ENCODE measurements at regions not wholly inside any gene's neighbourhood (a gene's known extent, or its start where the extent isn't known, plus 50 kb on each side); places are given as distances from the start of the nearest gene placed in this dataset.

- ChIA-PET SMC1A (ENCODE audit: uncharacterized antibody, unreplicated experiment) (no interaction called here), POLR2A (no interaction called here), RAD21 (ENCODE audit: unreplicated experiment) (no interaction called here), CTCF (no interaction called here)
- ATAC-seq (no peak), DNase-seq (ENCODE audit: low read depth, low spot score) (no peak), FAIRE-seq (no peak)
- H3K27ac ChIP-seq (ENCODE audit: control insufficient read depth, insufficient read depth) = no peak overlapping the region
- no peak overlapping the region for H3K4me2 ChIP-seq (ENCODE audit: control insufficient read depth, insufficient read depth)
- no peak overlapping the region for H3K9ac ChIP-seq (ENCODE audit: control insufficient read depth, insufficient read depth, low read length)
- BruUV-seq (replicated peaks) = no TSS peak
- no peaks in the 10 kb centered on the region for H3K36me3 ChIP-seq (ENCODE audit: control insufficient read depth in 2 of 2, insufficient read depth in 2 of 2, low read length in 1 of 2)
- no peaks in the 10 kb centered on the region for H3K4me1 ChIP-seq (ENCODE audit: control insufficient read depth, insufficient read depth, low read length)
- no peak for TF ChIP-seq SUZ12 (IDR thresholded peaks at IDR 0.05; ENCODE audit: unreplicated experiment)
- no peak overlapping the region for H2AFZ ChIP-seq (ENCODE audit: control insufficient read depth, low read depth, low read length)
- in situ Hi-C loops (cut with MboI) = no loop called here
- no peak overlapping the region for H3K4me3 ChIP-seq
- intact Hi-C loops (cut with micrococcal nuclease; ENCODE audit: unreplicated experiment) = no loop called here
- H3K79me2 ChIP-seq (ENCODE audit: control insufficient read depth, insufficient read depth, low read length) = no peaks in the 10 kb centered on the region
- H4K20me1 ChIP-seq (ENCODE audit: control insufficient read depth, insufficient read depth) = no peaks in the 10 kb centered on the region
- H3K9me3 ChIP-seq (replicated peaks; ENCODE audit: control insufficient read depth, insufficient read depth, low read length) = no peaks in the 10 kb centered on the region
- 22% methylated on average over 3 of the region's 3 CpGs for WGBS (ENCODE audit: insufficient coverage, insufficient replicate concordance, low lambda C conversion rate, missing lambda C conversion rate)
- H3K27me3 ChIP-seq (replicated peaks in 1 of 2; ENCODE audit: control insufficient read depth in 2 of 2, insufficient read depth in 2 of 2, low read length in 1 of 2) = no peaks in the 10 kb centered on the region
Observed at GRCh38 chr15:47376190-47376589, 341.1 kb upstream of the SEMA6D start.

GRCh38 chr15:47377465-47377864 is 339.8 kb upstream of the SEMA6D start:
- Histone ChIP-seq H3K9me3 (replicated peaks; ENCODE audit: control insufficient read depth, insufficient read depth, low read length) (no peaks in the 10 kb centered on the region), H3K9ac (ENCODE audit: control insufficient read depth, insufficient read depth, low read length) (no peak overlapping the region), H3K36me3 (ENCODE audit: control insufficient read depth in 2 of 2, insufficient read depth in 2 of 2, low read length in 1 of 2) (no peaks in the 10 kb centered on the region), H3K27me3 (replicated peaks in 1 of 2; ENCODE audit: control insufficient read depth in 2 of 2, insufficient read depth in 2 of 2, low read length in 1 of 2) (no peaks in the 10 kb centered on the region), H3K4me1 (ENCODE audit: control insufficient read depth, insufficient read depth, low read length) (no peaks in the 10 kb centered on the region), H3K4me2 (ENCODE audit: control insufficient read depth, insufficient read depth) (no peak overlapping the region), H4K20me1 (ENCODE audit: control insufficient read depth, insufficient read depth) (no peaks in the 10 kb centered on the region), H3K4me3 (no peak overlapping the region), H2AFZ (ENCODE audit: control insufficient read depth, low read depth, low read length) (no peak overlapping the region), H3K79me2 (ENCODE audit: control insufficient read depth, insufficient read depth, low read length) (no peaks in the 10 kb centered on the region), H3K27ac (ENCODE audit: control insufficient read depth, insufficient read depth) (no peak overlapping the region)
- WGBS (ENCODE audit: insufficient coverage, insufficient replicate concordance, low lambda C conversion rate, missing lambda C conversion rate) = 13% methylated on average over 2 of the region's 2 CpGs
- no peak for ATAC-seq
- no peak for FAIRE-seq
- ChIA-PET CTCF (no interaction called here), SMC1A (ENCODE audit: uncharacterized antibody, unreplicated experiment) (no interaction called here), RAD21 (ENCODE audit: unreplicated experiment) (no interaction called here), POLR2A (no interaction called here)
- intact Hi-C loops (cut with micrococcal nuclease; ENCODE audit: unreplicated experiment) = no loop called here
- DNase-seq (ENCODE audit: low read depth, low spot score) = no peak
- in situ Hi-C loops (cut with MboI) = no loop called here
- BruUV-seq (replicated peaks) = no TSS peak
- TF ChIP-seq NBN (IDR thresholded peaks at IDR 0.05) = no peak

- no peaks in the 10 kb centered on the region for H3K27me3 ChIP-seq (replicated peaks in 1 of 2; ENCODE audit: control insufficient read depth in 2 of 2, insufficient read depth in 2 of 2, low read length in 1 of 2)
- ChIA-PET CTCF (no interaction called here), POLR2A (no interaction called here), RAD21 (ENCODE audit: unreplicated experiment) (no interaction called here), SMC1A (ENCODE audit: uncharacterized antibody, unreplicated experiment) (no interaction called here)
- FAIRE-seq (no peak), ATAC-seq (no peak), DNase-seq (ENCODE audit: low read depth, low spot score) (no peak)
- H3K4me2 ChIP-seq (ENCODE audit: control insufficient read depth, insufficient read depth) = no peak overlapping the region
- 3% methylated on average over 2 of the region's 2 CpGs for WGBS (ENCODE audit: insufficient coverage, insufficient replicate concordance, low lambda C conversion rate, missing lambda C conversion rate)
- no peak overlapping the region for H2AFZ ChIP-seq (ENCODE audit: control insufficient read depth, low read depth, low read length)
- intact Hi-C loops (cut with micrococcal nuclease; ENCODE audit: unreplicated experiment) (no loop called here), in situ Hi-C loops (cut with MboI) (no loop called here)
- no peaks in the 10 kb centered on the region for H3K79me2 ChIP-seq (ENCODE audit: control insufficient read depth, insufficient read depth, low read length)
- no peak overlapping the region for H3K9ac ChIP-seq (ENCODE audit: control insufficient read depth, insufficient read depth, low read length)
- no peaks in the 10 kb centered on the region for H3K9me3 ChIP-seq (replicated peaks; ENCODE audit: control insufficient read depth, insufficient read depth, low read length)
- BruUV-seq (replicated peaks) = no TSS peak
- H3K4me3 ChIP-seq = no peak overlapping the region
- no peaks in the 10 kb centered on the region for H3K4me1 ChIP-seq (ENCODE audit: control insufficient read depth, insufficient read depth, low read length)
- no peak overlapping the region for H3K27ac ChIP-seq (ENCODE audit: control insufficient read depth, insufficient read depth)
- H3K36me3 ChIP-seq (ENCODE audit: control insufficient read depth in 2 of 2, insufficient read depth in 2 of 2, low read length in 1 of 2) = no peaks in the 10 kb centered on the region
- H4K20me1 ChIP-seq (ENCODE audit: control insufficient read depth, insufficient read depth) = no peaks in the 10 kb centered on the region
- no peak for TF ChIP-seq MAX (IDR thresholded peaks at IDR 0.05; ENCODE audit: low read depth, low read length)
- no peak for TF ChIP-seq YBX1 (IDR thresholded peaks at IDR 0.05)
- TF ChIP-seq LARP7 (IDR thresholded peaks at IDR 0.05) = no peak
- no peak for TF ChIP-seq KLF5 (IDR thresholded peaks at IDR 0.05; ENCODE audit: partially characterized antibody)
- TF ChIP-seq ETV6 (conservative IDR thresholded peaks at IDR 0.05 in 1 of 2, IDR thresholded peaks at IDR 0.05 in 1 of 2; ENCODE audit: borderline replicate concordance in 1 of 2, low read depth in 1 of 2) = no peak
- TF ChIP-seq PBX3 (IDR thresholded peaks at IDR 0.05; ENCODE audit: insufficient replicate concordance, low read depth, low read length) = no peak
- no peak for TF ChIP-seq KDM1A (IDR thresholded peaks at IDR 0.05; ENCODE audit: borderline replicate concordance)
- no peak for TF ChIP-seq STAT1 (conservative IDR thresholded peaks at IDR 0.05)
- TF ChIP-seq TCF12 (IDR thresholded peaks at IDR 0.05; ENCODE audit: low read depth, low read length) = no peak
- TF ChIP-seq CREB1 (IDR thresholded peaks at IDR 0.05; ENCODE audit: low read depth) = no peak
- TF ChIP-seq PML (IDR thresholded peaks at IDR 0.05; ENCODE audit: low read length) = no peak
- no peak for TF ChIP-seq SUZ12 (IDR thresholded peaks at IDR 0.05; ENCODE audit: unreplicated experiment)
Observed at GRCh38 chr15:47378527-47378926, 338.8 kb upstream of the SEMA6D start.

All from GM12878 (cell line).